K562 (cell line): ENCODE measurements at regions not wholly inside any gene's neighbourhood (a gene's known extent, or its start where the extent isn't known, plus 50 kb on each side); places are given as distances from the start of the nearest gene placed in this dataset.

Source experiments
- HOXB6 ChIP-seq: fragments of 250-450 bp; sonication (Bioruptor Pico); IDR thresholded peaks from 2 replicates; pipeline ENCODE4 v1.5.1; 2022; ENCODE audit warnings: mild to moderate bottlenecking, borderline replicate concordance
- SOX6 ChIP-seq: fragments of 450-650 bp; IDR thresholded peaks from 2 replicates; pipeline ENCODE4 v1.6.1; 2014; ENCODE audit warnings: mild to moderate bottlenecking
- SP2 ChIP-seq: IDR thresholded peaks from 2 replicates; pipeline ENCODE4 v1.6.1; 2011; ENCODE audit warnings: mild to moderate bottlenecking, low read depth, low read length, moderate library complexity; ENCODE audit not compliant: poor library complexity, severe bottlenecking; ENCODE audit errors: extremely low read depth
- ZNF584 ChIP-seq: fragments of 200-800 bp; sonication (Bioruptor generic); IDR thresholded peaks from 2 replicates; pipeline ENCODE4 v1.6.1; 2016; ENCODE audit warnings: low read depth, mild to moderate bottlenecking, missing genetic modification characterization, missing compliant biosample characterization

DNA sequence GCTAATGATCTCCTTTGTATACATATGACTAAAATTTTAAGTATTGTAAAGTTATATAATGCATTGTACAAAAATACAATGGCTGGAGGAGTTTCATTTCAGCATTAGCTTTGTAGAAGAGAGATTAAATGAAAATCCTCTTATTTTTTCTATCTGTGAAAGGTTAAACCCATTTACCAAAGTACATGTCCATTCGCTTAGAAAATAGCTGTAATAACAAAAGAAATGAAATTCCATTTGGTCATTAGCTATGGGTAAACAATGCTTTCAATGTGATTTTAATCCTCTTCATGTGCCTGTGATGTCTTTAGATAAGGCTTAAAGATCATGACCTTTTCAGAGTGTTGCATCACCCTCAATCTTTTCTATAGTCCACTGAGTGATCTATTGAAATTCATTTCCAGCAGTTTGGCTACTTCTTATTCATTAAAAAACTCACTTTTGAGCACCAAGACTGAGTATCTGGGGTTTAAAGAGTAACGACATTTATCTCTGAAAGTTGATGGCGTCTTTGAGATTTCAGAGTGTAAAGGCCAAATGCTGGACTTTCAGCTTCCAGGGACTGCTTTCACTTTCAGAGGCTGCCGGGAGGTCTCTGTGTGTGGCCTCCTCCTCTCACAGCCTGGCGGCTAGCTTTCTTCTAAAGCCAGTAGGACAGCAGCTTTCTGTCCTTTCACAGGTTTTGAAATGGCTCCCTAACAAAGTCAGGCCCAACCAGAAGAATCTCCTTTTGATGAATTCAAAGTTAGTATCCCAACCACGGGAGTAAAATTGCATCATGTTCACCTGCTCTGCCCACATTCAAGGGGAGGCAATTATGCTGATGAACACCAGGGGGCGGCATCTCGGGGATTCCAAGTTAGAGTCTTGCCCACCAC is 701.4 kb upstream of the COBL start:
- TF ChIP-seq SP2 (no peak), ZNF584 (CRISPR knock-in tag) (no peak), HOXB6 (CRISPR knock-in tag) (no peak), SOX6 (peak; percentile 29; the same call in 1 of the 2 replicates)
